DMS153 treated with DMSO at 0.1 percent for 48 hours (cell line): ENCODE measurements at regions not wholly inside any gene's neighbourhood (a gene's known extent, or its start where the extent isn't known, plus 50 kb on each side); places are given as distances from the start of the nearest gene placed in this dataset.
A peak's percentile ranks its signal among the peaks of the same experiment; 100 is the strongest.

Source experiments
- DNase-seq: peaks from one replicate; lab custom pipeline; 2025; ENCODE audit not compliant: unreplicated experiment; lab: John Stamatoyannopoulos, UW

DNA sequence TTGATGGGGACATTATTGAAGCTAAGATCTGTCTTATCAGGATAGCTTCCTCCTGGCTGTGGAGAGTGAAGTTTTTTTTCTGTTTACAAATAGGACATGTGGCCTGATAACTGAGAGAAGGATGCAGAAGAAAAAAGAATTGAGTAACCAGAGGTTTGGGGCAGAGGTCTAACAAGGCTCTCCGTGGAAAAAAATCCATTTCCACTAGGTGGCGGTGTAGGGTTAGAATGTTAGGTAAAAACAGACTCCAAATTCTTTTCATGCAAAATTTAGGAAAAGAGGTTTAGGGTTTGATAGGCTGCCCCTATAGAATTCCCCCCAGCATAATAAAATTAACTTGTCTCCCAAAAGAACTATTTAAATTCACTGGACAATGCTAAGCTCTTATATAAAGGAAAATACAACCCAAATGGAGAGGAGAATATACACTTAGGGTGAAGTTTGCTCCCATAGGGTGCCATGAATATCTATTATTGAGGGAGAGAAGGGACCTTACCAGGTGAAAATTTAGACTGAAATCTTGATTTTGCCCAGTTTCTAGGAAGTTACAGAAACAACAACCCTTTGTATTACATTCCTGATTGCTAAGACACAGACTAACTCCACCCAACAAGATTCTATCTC is 1560.4 kb downstream of the OTOL1 start:
- peak; percentile 26 for DNase-seq

DNA sequence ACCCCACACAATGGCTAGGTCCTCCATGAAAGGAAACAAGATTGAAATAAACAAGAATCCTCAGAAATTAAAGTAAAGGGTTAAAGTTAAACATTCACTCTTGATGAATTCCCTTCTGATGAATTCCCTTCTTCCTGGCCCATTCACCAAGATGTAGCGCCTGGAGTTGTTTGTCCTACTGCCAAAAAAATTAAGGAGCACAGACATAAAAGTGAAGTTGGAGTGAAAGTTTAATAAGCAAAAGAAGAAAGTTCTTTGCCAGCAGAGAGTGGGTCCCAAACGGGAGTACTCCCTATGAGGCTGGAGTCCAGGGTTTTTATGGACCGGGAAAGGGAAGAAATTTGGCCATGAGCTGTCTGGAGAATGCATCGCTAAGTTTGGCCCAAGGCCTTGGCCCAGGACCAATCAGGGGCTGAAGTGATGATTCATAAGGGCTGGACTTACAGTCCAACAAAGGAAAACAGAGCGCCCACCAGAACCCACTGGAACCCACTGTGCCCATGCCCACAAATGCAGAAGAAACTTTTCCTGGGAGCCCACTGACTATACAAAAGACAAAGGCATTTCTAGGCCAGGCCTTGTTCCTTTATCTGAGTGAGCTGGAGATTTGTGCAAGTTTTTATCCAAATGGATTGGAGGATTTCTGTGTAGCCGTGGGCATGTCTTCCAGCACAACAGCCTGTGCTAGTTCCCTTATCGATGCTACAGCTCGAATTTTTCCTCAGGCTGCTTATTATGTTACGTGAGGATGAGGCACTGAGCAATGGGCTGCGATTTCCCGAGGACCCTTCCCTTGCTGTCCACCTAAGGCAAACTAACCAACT is 1561.6 kb downstream of the OTOL1 start:
- DNase-seq: no peak

DNA sequence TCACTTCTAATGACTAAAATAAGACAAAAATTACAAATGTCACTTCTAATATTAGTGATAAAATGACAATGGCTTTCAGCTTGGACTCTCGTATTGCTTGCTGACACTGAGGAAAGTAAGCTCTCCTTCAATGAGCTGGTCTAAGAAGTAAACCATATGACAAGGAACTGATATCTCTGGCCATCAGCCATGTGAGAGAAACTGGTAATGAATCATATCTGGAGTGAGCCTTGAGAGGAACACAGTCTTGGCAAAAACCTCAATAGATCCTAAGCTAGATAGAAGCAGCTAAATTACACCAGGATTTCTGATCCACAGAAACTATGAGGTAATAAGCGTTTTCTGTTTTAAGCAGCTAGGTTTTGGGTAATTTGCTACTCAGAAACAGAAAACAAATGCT is 1575.1 kb downstream of the OTOL1 start:
- no peak for DNase-seq
